SK-N-SH (cell line): ENCODE measurements at regions not wholly inside any gene's neighbourhood (a gene's known extent, or its start where the extent isn't known, plus 50 kb on each side); places are given as distances from the start of the nearest gene placed in this dataset.

Source experiments
- CTCF ChIA-PET: fragments of 300-600, 350-600 bp; formaldehyde crosslinking; extraction: SDS; loops from one replicate; lab custom pipeline; 2021; lab: Yijun Ruan, JAX
- POLR2A ChIA-PET: fragments of 350-600 bp; sonication (Branson Sonifier 250); formaldehyde crosslinking; extraction: SDS; loops from one replicate; lab custom pipeline; 2020; ENCODE audit warnings: antibody characterized with exemption, inconsistent platforms; lab: Yijun Ruan, JAX
- DNase-seq: peaks from one replicate; pipeline ENCODE4 v3.0.0; 2012
- H2AFZ ChIP-seq: fragments of 200-600 bp; sonication (generic); 2 replicates; pipeline ENCODE4 v1.8.1; 2016; ENCODE audit warnings: antibody characterized with exemption, mild to moderate bottlenecking, low read depth
- H3F3A ChIP-seq: fragments of 200-600 bp; sonication (generic); replicated peaks from 2 replicates; pipeline ENCODE3; 2016; ENCODE audit warnings: antibody characterized with exemption, mild to moderate bottlenecking; ENCODE audit not compliant: insufficient read depth
- H3K27ac ChIP-seq, 2 experiments: fragments of 200-500 bp in 1 of 2; fragments of 200-600 bp in 1 of 2; sonication (Bioruptor generic) in 1 of 2; sonication (generic), shearing (Covaris generic) in 1 of 2; 2 replicates each; pipeline versions ENCODE4 v1.5.1 to v1.6.1; 2014 to 2016; ENCODE audit warnings: low read depth in 2 of 2, inconsistent platforms in 1 of 2, low read length in 1 of 2, mild to moderate bottlenecking in 1 of 2, mixed read lengths in 1 of 2
- H3K27me3 ChIP-seq: fragments of 200-600 bp; sonication (generic), shearing (Covaris generic); 2 replicates; pipeline ENCODE4 v1.6.1; 2016; ENCODE audit warnings: mixed run types; ENCODE audit not compliant: insufficient read depth
- H3K36me3 ChIP-seq, 2 experiments: fragments of 200-500 bp in 1 of 2; fragments of 200-600 bp in 1 of 2; sonication (Bioruptor generic) in 1 of 2; sonication (generic) in 1 of 2; replicated peaks in 1 of 2; 2 replicates each; pipeline versions ENCODE3 to v1.5.1; 2014 to 2016; ENCODE audit warnings: low read length in 1 of 2, mild to moderate bottlenecking in 1 of 2; ENCODE audit not compliant: insufficient read depth in 2 of 2, control insufficient read depth in 1 of 2
- H3K4me1 ChIP-seq, 2 experiments: fragments of 200-500 bp in 1 of 2; fragments of 200-600 bp in 1 of 2; sonication (Bioruptor generic) in 1 of 2; sonication (generic), shearing (Covaris generic) in 1 of 2; 2 replicates each; pipeline versions ENCODE4 v1.5.1 to v1.6.1; 2014 to 2016; ENCODE audit warnings: low read depth in 1 of 2, low read length in 1 of 2, mixed run types in 1 of 2; ENCODE audit not compliant: insufficient read depth in 2 of 2, control insufficient read depth in 1 of 2
- H3K4me2 ChIP-seq: fragments of 200-600 bp; sonication (generic), shearing (Covaris generic); 2 replicates; pipeline ENCODE4 v1.6.1; 2017; ENCODE audit warnings: mixed run types
- H3K4me3 ChIP-seq, 2 experiments: fragments of 200-500 bp in 1 of 2; fragments of 200-600 bp in 1 of 2; sonication (Bioruptor generic) in 1 of 2; sonication (generic), shearing (Covaris generic) in 1 of 2; 2 replicates each; pipeline versions ENCODE4 v1.5.1 to v1.8.1; 2014 to 2016; ENCODE audit warnings: low read depth in 2 of 2, inconsistent platforms in 1 of 2, low read length in 1 of 2, mild to moderate bottlenecking in 1 of 2, mixed read lengths in 1 of 2, moderate library complexity in 1 of 2
- H3K79me2 ChIP-seq: fragments of 200-600 bp; sonication (generic); 2 replicates; pipeline ENCODE4 v1.8.1; 2017; ENCODE audit warnings: mild to moderate bottlenecking; ENCODE audit not compliant: insufficient read depth
- H3K9ac ChIP-seq: fragments of 200-600 bp; sonication (generic); 2 replicates; pipeline ENCODE4 v1.6.1; 2017; ENCODE audit warnings: mixed run types
- H3K9me2 ChIP-seq: fragments of 200-600 bp; sonication (generic); 2 replicates; pipeline ENCODE4 v1.6.1; 2017; ENCODE audit warnings: mixed run types
- H3K9me3 ChIP-seq: fragments of 200-600 bp; sonication (generic); 2 replicates; pipeline ENCODE4 v1.6.1; 2017; ENCODE audit warnings: mixed run types, mild to moderate bottlenecking, moderate library complexity
- H4K20me1 ChIP-seq: fragments of 200-600 bp; sonication (generic); 2 replicates; pipeline ENCODE4 v1.6.1; 2017; ENCODE audit warnings: mild to moderate bottlenecking, mixed run types; ENCODE audit not compliant: insufficient read depth
- CHD2 ChIP-seq: fragments of 150-350 bp; IDR thresholded peaks from 2 replicates; pipeline ENCODE4 v1.6.1; 2018; ENCODE audit warnings: low read length; ENCODE audit not compliant: partially characterized antibody
- ELF1 ChIP-seq: IDR thresholded peaks from 2 replicates; pipeline ENCODE4 v1.4.0; 2012
- EP300 ChIP-seq, 2 experiments: IDR thresholded peaks; 2 replicates each; pipeline versions ENCODE4 v1.4.0 to v1.6.1; 2012; ENCODE audit warnings: borderline replicate concordance in 1 of 2, low read depth in 1 of 2, low read length in 1 of 2
- GABPA ChIP-seq: IDR thresholded peaks from 2 replicates; pipeline ENCODE4 v1.4.0; 2012; ENCODE audit warnings: low read depth, mild to moderate bottlenecking
- GATA2 ChIP-seq: sonication (generic); formaldehyde crosslinking; IDR thresholded peaks from 2 replicates; pipeline ENCODE4 v1.5.0; 2020; ENCODE audit warnings: mild to moderate bottlenecking, missing genetic modification reagents
- MEF2A ChIP-seq: IDR thresholded peaks from 2 replicates; pipeline ENCODE4 v1.4.0; 2012; ENCODE audit warnings: low read depth, borderline replicate concordance
- MXI1 ChIP-seq: IDR thresholded peaks from 2 replicates; pipeline ENCODE4 v1.6.1; 2012; ENCODE audit warnings: mild to moderate bottlenecking, low read depth, low read length, improper control_type of control experiment
- NFIC ChIP-seq: IDR thresholded peaks from 2 replicates; pipeline ENCODE4 v1.4.0; 2012; ENCODE audit warnings: borderline replicate concordance
- PBX3 ChIP-seq: IDR thresholded peaks from 2 replicates; pipeline ENCODE4; 2012
- RAD21 ChIP-seq: IDR thresholded peaks from 2 replicates; pipeline ENCODE4 v1.6.1; 2012; ENCODE audit warnings: mild to moderate bottlenecking, low read length
- RXRA ChIP-seq: IDR thresholded peaks from 2 replicates; pipeline ENCODE4 v1.4.0; 2012; ENCODE audit warnings: low read depth, mild to moderate bottlenecking, borderline replicate concordance
- TCF12 ChIP-seq: IDR thresholded peaks from 2 replicates; pipeline ENCODE4 v1.4.0; 2012
- TEAD4 ChIP-seq: IDR thresholded peaks from 2 replicates; pipeline ENCODE4 v1.4.0; 2012; ENCODE audit warnings: mild to moderate bottlenecking, borderline replicate concordance; ENCODE audit not compliant: insufficient read depth
- YY1 ChIP-seq: IDR thresholded peaks from 2 replicates; pipeline ENCODE4 v1.4.0; 2012; ENCODE audit warnings: low read depth, mild to moderate bottlenecking
- ZBTB33 ChIP-seq: IDR thresholded peaks from 2 replicates; pipeline ENCODE4 v1.4.0; 2012; ENCODE audit warnings: low read depth, borderline replicate concordance
- WGBS: methylation state at CpG from one replicate; pipeline ENCODE4 v1.1.6; 2017; ENCODE audit warnings: low lambda C conversion rate; 5-methylcytosine and 5-hydroxymethylcytosine counted together
- TF ChIP-seq, protein P1 (sequence below): fragments of 150-350 bp; IDR thresholded peaks from 2 replicates; pipeline ENCODE4 v1.6.1; 2017; ENCODE audit warnings: antibody characterized with exemption, low read length, low read depth, borderline replicate concordance
- TF ChIP-seq, protein P2 (sequence below): IDR thresholded peaks from 2 replicates; pipeline ENCODE4 v1.4.0; 2012; ENCODE audit warnings: low read depth, borderline replicate concordance
- TF ChIP-seq, protein P3 (sequence below): fragments of 150-350 bp; IDR thresholded peaks from 2 replicates; pipeline ENCODE4 v1.6.1; 2016; ENCODE audit warnings: mild to moderate bottlenecking, low read depth, low read length

GRCh38 chr18:41805341-41805740 lies 149.7 kb upstream of the PIK3C3 start:
- POLR2A ChIA-PET, result no interaction called here

DNA sequence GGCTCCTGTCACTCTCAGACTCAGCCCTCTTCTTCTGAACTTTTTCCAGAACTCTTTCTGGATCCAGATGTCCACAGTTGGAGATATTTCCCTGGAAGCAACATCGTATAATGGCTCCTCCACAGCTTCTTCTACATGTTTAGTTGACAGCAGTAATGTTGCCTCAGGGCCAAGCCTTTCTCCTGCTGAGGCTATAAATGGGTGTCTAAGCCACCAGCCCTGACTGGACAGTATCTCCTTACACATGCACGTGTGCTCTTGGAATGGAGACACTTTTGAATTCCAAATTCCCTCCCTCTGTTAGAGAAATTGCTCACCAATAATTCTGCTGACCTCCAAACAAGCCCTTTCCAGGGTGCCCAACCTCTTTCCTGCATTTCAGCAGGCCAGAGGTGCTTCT lies 156.2 kb upstream of the PIK3C3 start:
- POLR2A ChIA-PET, result no interaction called here
- no peaks in the 10 kb centered on the region for H4K20me1 ChIP-seq
- CTCF ChIA-PET, result no interaction called here
- 38% methylated on average over 2 of the region's 2 CpGs for WGBS
- no peaks in the 10 kb centered on the region for H3F3A ChIP-seq
- H3K9ac ChIP-seq, result no peak overlapping the region
- no peaks in the 10 kb centered on the region for H3K9me2 ChIP-seq
- no peak for DNase-seq
- no peak overlapping the region for H3K27ac ChIP-seq
- no peak overlapping the region for H3K4me2 ChIP-seq
- no peak overlapping the region for H3K4me3 ChIP-seq
- no peak overlapping the region for H2AFZ ChIP-seq
- no peaks in the 10 kb centered on the region for H3K36me3 ChIP-seq
- H3K9me3 ChIP-seq, result no peaks in the 10 kb centered on the region
- no peaks in the 10 kb centered on the region for H3K79me2 ChIP-seq
- no peaks in the 10 kb centered on the region for H3K27me3 ChIP-seq
- H3K4me1 ChIP-seq, result peaks cover 0 to 4% of the 10 kb centered on the region in 2 experiments; a peak in 1 of 4 replicates
- TF ChIP-seq EP300 (IDR thresholded peaks at IDR 0.05; ENCODE audit: borderline replicate concordance in 1 of 2, low read depth in 1 of 2, low read length in 1 of 2), result no peak
- no peak for TF ChIP-seq RXRA
- TF ChIP-seq, protein P1, sequence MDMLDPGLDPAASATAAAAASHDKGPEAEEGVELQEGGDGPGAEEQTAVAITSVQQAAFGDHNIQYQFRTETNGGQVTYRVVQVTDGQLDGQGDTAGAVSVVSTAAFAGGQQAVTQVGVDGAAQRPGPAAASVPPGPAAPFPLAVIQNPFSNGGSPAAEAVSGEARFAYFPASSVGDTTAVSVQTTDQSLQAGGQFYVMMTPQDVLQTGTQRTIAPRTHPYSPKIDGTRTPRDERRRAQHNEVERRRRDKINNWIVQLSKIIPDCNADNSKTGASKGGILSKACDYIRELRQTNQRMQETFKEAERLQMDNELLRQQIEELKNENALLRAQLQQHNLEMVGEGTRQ, result no peak
- no peak for TF ChIP-seq ZBTB33
- TF ChIP-seq, protein P2, sequence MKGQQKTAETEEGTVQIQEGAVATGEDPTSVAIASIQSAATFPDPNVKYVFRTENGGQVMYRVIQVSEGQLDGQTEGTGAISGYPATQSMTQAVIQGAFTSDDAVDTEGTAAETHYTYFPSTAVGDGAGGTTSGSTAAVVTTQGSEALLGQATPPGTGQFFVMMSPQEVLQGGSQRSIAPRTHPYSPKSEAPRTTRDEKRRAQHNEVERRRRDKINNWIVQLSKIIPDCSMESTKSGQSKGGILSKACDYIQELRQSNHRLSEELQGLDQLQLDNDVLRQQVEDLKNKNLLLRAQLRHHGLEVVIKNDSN, result no peak
- no peak for TF ChIP-seq PBX3
- no peak for TF ChIP-seq NFIC
- TF ChIP-seq MXI1, result no peak
- TF ChIP-seq, protein P3, sequence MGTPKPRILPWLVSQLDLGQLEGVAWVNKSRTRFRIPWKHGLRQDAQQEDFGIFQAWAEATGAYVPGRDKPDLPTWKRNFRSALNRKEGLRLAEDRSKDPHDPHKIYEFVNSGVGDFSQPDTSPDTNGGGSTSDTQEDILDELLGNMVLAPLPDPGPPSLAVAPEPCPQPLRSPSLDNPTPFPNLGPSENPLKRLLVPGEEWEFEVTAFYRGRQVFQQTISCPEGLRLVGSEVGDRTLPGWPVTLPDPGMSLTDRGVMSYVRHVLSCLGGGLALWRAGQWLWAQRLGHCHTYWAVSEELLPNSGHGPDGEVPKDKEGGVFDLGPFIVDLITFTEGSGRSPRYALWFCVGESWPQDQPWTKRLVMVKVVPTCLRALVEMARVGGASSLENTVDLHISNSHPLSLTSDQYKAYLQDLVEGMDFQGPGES, result no peak
- TF ChIP-seq GATA2, result no peak

More at GRCh38 chr18:41805341-41805740, 149.7 kb upstream of the PIK3C3 start:
- Histone ChIP-seq H3K36me3 (no peaks in the 10 kb centered on the region), H3K9ac (no peak overlapping the region), H3K27me3 (no peaks in the 10 kb centered on the region), H3K4me3 (no peak overlapping the region), H3K9me2 (no peaks in the 10 kb centered on the region), H2AFZ (no peak overlapping the region), H3K4me1 (no peaks in the 10 kb centered on the region)
- TF ChIP-seq ELF1 (no peak), RAD21 (no peak), YY1 (no peak), MEF2A (no peak), GATA2 (no peak), TCF12 (no peak), MXI1 (no peak), TEAD4 (no peak), CHD2 (no peak), GABPA (no peak), NFIC (no peak), RXRA (no peak)
- TF ChIP-seq, protein P1, result no peak
- TF ChIP-seq, protein P2, result no peak
- TF ChIP-seq, protein P3, result no peak
- TF ChIP-seq, all 33 proteins: peak for 0
- no peak for DNase-seq
- CTCF ChIA-PET, result no interaction called here
- H3K9me3 ChIP-seq, result no peaks in the 10 kb centered on the region
- no peak overlapping the region for H3K4me2 ChIP-seq
- WGBS, result 52% methylated on average over 3 of the region's 3 CpGs
- H3F3A ChIP-seq, result no peaks in the 10 kb centered on the region
- no peaks in the 10 kb centered on the region for H3K79me2 ChIP-seq
- no peak overlapping the region for H3K27ac ChIP-seq
- no peaks in the 10 kb centered on the region for H4K20me1 ChIP-seq
